ENCODE measurements at regions not wholly inside any gene's neighbourhood (a gene's known extent, or its start where the extent isn't known, plus 50 kb on each side); places are given as distances from the start of the nearest gene placed in this dataset.

GRCh38 chr3:150074277-150074676 lies 103.6 kb upstream of the PFN2 start:
- TF ChIP-seq YY1 (IDR thresholded peaks at IDR 0.05; ENCODE audit: insufficient read depth, insufficient read length) (no peak), ZNF274 (IDR thresholded peaks at IDR 0.05; ENCODE audit: low read depth, low read length) (no peak), SUZ12 (IDR thresholded peaks at IDR 0.05; ENCODE audit: extremely low read depth, insufficient read depth, insufficient read length) (no peak)

All from NT2/D1 (cell line).